Esophagus muscularis mucosa (tissue), 4 donors: ENCODE measurements at regions not wholly inside any gene's neighbourhood (a gene's known extent, or its start where the extent isn't known, plus 50 kb on each side); places are given as distances from the start of the nearest gene placed in this dataset.

Source experiments
- DNase-seq: peaks from one replicate; pipeline ENCODE4 v3.0.0-alpha.2; 2017; ENCODE audit errors: extremely low spot score
- H3K27ac ChIP-seq, 4 donors: fragments of 200-600 bp; sonication (generic); replicated peaks in 1 of 4; 1 replicate in 3 of 4; 2 replicates in 1 of 4; pipeline ENCODE4 v1.5.1; 2016 to 2019; ENCODE audit warnings: mild to moderate bottlenecking in 1 of 4
- H3K27me3 ChIP-seq, 4 donors: fragments of 200-600 bp; sonication (generic); one replicate each; pipeline versions ENCODE4 v1.5.1 to v1.6.0; 2016 to 2019
- H3K36me3 ChIP-seq, 4 donors: fragments of 200-600 bp; sonication (generic); one replicate each; pipeline ENCODE4 v1.5.1; 2016 to 2019
- H3K4me1 ChIP-seq, 4 donors: fragments of 200-600 bp; sonication (generic); one replicate each; pipeline ENCODE4 v1.5.1; 2016 to 2019
- H3K4me3 ChIP-seq, 4 donors: fragments of 200-600 bp; sonication (generic); 1 replicate in 2 of 4; 2 replicates in 2 of 4; pipeline ENCODE4 v1.5.1; 2016 to 2019; ENCODE audit warnings: mild to moderate bottlenecking in 4 of 4, moderate library complexity in 1 of 4
- H3K9me3 ChIP-seq, 4 donors: fragments of 200-600 bp; sonication (generic); 1 replicate in 3 of 4; 2 replicates in 1 of 4; pipeline ENCODE4 v1.5.1; 2016 to 2019
- EP300 ChIP-seq: sonication (generic); formaldehyde crosslinking; IDR thresholded peaks from one replicate; pipeline ENCODE4 v1.6.1; 2017; ENCODE audit warnings: antibody characterized with exemption
- POLR2A ChIP-seq: fragments of 450-650 bp; IDR thresholded peaks from one replicate; pipeline ENCODE4 v1.6.1; 2017; ENCODE audit warnings: antibody characterized with exemption, moderate library complexity, mild to moderate bottlenecking, low read depth
- POLR2AphosphoS5 ChIP-seq, 2 donors: sonication (generic); formaldehyde crosslinking; IDR thresholded peaks; one replicate each; pipeline ENCODE4 v1.6.1; 2017; ENCODE audit warnings: antibody characterized with exemption in 2 of 2
- WGBS: methylation state at CpG from one replicate; pipeline ENCODE4 v1.1.5; 2018; 5-methylcytosine and 5-hydroxymethylcytosine counted together
- intact Hi-C: fragments of 100-400 bp; cut with DNase I; formaldehyde crosslinking; loops from one replicate; pipeline ENCODE4 v1.15.1; 2023
- TF ChIP-seq, protein P1 (sequence below), 3 experiments: fragments of 200-600 bp in 2 of 3; fragments of 450-650 bp in 1 of 3; sonication (generic) in 2 of 3; IDR thresholded peaks; one replicate each; pipeline ENCODE4 v1.5.1; 2017 to 2019; ENCODE audit warnings: antibody characterized with exemption in 3 of 3, mild to moderate bottlenecking in 2 of 3, moderate library complexity in 1 of 3

DNA sequence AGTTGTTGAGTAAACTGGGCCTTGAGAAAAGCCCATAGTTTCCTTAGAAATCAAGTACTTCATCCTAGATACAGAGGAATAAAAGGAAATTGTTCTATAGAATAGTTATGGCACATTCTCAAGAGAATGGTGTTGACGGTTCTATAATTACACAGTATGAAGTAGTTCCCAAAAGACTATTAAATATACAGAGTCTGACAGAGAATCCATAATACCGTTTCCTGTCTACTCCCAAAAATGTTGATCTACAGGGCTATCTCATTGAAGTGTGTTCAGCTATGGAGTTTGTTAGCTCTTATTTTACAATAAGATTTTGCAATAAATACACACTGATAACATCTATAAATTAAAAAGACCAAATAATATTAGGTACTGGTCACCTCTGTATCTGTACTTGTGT is 799.7 kb downstream of the RPS29 start:
- no peaks in the 10 kb centered on the region for H3K4me1 ChIP-seq
- no peaks in the 10 kb centered on the region for H3K36me3 ChIP-seq
- no peaks in the 10 kb centered on the region for H3K9me3 ChIP-seq
- no peak for DNase-seq
- 70% methylated on average over 2 of the region's 2 CpGs for WGBS
- intact Hi-C loops = no loop called here
- no peak overlapping the region for H3K27ac ChIP-seq
- no peaks in the 10 kb centered on the region for H3K27me3 ChIP-seq
- TF ChIP-seq, protein P1, sequence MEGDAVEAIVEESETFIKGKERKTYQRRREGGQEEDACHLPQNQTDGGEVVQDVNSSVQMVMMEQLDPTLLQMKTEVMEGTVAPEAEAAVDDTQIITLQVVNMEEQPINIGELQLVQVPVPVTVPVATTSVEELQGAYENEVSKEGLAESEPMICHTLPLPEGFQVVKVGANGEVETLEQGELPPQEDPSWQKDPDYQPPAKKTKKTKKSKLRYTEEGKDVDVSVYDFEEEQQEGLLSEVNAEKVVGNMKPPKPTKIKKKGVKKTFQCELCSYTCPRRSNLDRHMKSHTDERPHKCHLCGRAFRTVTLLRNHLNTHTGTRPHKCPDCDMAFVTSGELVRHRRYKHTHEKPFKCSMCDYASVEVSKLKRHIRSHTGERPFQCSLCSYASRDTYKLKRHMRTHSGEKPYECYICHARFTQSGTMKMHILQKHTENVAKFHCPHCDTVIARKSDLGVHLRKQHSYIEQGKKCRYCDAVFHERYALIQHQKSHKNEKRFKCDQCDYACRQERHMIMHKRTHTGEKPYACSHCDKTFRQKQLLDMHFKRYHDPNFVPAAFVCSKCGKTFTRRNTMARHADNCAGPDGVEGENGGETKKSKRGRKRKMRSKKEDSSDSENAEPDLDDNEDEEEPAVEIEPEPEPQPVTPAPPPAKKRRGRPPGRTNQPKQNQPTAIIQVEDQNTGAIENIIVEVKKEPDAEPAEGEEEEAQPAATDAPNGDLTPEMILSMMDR (IDR thresholded peaks at IDR 0.05) = no peak
- TF ChIP-seq EP300 (no peak), POLR2AphosphoS5 (IDR thresholded peaks at IDR 0.05) (no peak), POLR2A (no peak)
- no peak overlapping the region for H3K4me3 ChIP-seq

DNA sequence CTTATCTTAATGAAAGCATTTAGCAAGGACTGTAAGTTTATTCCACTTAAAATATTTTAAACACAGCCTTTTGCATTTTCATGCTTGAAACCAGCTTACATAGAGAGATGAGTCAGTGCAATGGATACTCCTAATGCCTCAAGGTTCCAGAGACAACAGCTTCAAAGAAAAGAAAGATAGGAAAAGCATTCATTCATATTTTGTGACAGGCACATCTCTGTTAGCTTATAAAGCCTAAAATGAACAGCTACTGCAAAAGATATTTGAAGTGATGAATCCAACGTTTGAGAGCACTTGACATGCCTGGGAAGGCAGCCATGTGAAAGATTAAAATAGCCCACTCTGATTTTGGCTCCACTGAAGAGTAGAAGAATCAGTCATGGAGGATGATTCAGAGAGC is 814.5 kb downstream of the RPS29 start:
- Histone ChIP-seq H3K4me1 (peaks cover 0 to 10% (median 4%) of the 10 kb centered on the region in 4 donors), H3K4me3 (no peak overlapping the region), H3K27me3 (no peaks in the 10 kb centered on the region), H3K27ac (no peak overlapping the region), H3K36me3 (no peaks in the 10 kb centered on the region), H3K9me3 (peaks cover 0 to 13% (median 6%) of the 10 kb centered on the region in 4 donors)
- 15% methylated on average over 1 of the region's 1 CpG for WGBS
- no peak for DNase-seq
- TF ChIP-seq, protein P1 (IDR thresholded peaks at IDR 0.05) = no peak
- intact Hi-C loops = no loop called here

DNA sequence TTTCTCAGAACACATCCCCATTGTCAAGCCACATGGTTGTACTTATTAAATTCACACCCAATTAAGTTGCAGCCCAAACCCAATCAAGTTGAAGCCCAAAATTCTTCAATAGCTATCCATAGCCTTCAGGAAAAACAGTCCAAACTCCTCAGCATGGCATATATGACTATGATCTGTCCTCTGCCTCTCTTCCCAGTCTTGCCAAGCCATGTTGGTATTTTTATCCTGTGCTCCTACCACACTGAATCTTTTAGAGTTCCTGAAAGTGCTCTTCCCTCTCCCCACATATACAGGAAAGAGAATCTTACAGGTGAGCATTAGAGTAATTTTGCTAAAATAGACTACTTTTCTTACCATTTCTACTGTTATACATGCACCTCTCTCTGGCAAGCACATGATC is 834.9 kb downstream of the RPS29 start:
- intact Hi-C loops = no loop called here
- Histone ChIP-seq H3K4me3 (no peak overlapping the region), H3K36me3 (no peaks in the 10 kb centered on the region), H3K27me3 (no peaks in the 10 kb centered on the region), H3K9me3 (no peaks in the 10 kb centered on the region), H3K4me1 (peaks cover 0 to 7% (median 3%) of the 10 kb centered on the region in 4 donors), H3K27ac (no peak overlapping the region)
- DNase-seq = no peak
- TF ChIP-seq POLR2AphosphoS5 (IDR thresholded peaks at IDR 0.05) (no peak), EP300 (no peak), POLR2A (no peak)
- TF ChIP-seq, protein P1 (IDR thresholded peaks at IDR 0.05) = no peak

DNA sequence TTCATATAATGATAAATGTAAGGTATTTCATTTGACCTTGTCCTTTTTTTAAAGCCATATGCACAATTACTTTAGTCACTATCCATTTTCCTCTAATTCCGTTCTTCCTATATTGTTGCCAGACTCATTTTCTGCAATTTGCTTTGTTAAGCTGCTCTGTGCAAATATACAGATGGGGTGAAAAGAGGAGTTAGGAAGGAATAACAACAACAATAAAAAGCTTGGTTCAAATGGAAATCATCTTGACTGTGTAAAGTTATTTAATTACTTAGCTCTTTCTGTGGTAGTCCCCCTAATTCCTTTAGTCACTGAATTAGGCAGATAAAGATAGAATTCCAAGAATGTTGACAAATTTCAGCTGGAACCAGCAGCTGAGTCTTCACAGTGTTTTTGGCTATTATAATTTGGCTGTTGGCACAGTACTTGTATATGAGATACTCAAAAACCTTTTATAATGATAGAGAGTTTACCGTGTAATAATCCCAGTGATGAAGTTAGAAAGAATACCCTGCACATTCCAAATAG is 838.0 kb downstream of the RPS29 start:
- Histone ChIP-seq H3K27ac (no peak overlapping the region), H3K4me3 (no peak overlapping the region), H3K4me1 (peaks cover 0 to 7% (median 3%) of the 10 kb centered on the region in 4 donors), H3K36me3 (no peaks in the 10 kb centered on the region), H3K27me3 (no peaks in the 10 kb centered on the region), H3K9me3 (no peaks in the 10 kb centered on the region)
- WGBS = 39% methylated on average over 2 of the region's 2 CpGs
- TF ChIP-seq, protein P1 (IDR thresholded peaks at IDR 0.05) = no peak
- no peak for TF ChIP-seq POLR2A
- no peak for TF ChIP-seq EP300
- TF ChIP-seq POLR2AphosphoS5 (IDR thresholded peaks at IDR 0.05) = no peak
- intact Hi-C loops = no loop called here
- DNase-seq = no peak

DNA sequence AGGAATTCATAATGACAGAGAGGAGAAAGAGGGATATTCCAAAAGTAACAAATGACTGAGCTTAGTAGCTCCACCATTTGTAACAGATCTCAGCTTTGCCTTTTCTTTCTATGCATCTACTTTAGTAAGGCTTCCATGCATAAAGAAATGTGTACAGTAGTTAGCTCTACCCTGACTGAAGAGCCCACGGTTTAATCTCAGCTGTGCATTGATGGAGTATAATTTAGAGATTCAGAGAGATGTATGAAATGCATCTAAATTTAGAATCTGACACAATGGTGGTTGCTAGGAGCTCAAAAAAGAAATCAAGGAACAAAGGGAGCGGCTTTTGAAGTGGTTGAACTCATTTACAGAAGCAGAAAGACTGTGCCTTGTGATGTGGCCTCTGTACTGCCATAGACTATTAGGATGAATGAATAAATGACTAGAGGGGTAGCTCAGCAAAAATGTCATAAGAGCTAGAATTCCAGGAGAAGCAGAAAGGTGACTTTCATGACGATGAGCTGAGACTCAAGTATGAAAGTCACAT is 838.6 kb downstream of the RPS29 start:
- intact Hi-C loops = no loop called here
- Histone ChIP-seq H3K4me1 (peaks cover 0 to 7% (median 3%) of the 10 kb centered on the region in 4 donors), H3K36me3 (no peaks in the 10 kb centered on the region), H3K9me3 (no peaks in the 10 kb centered on the region), H3K27ac (no peak overlapping the region), H3K27me3 (no peaks in the 10 kb centered on the region), H3K4me3 (no peak overlapping the region)
- no peak for DNase-seq
- WGBS = 54% methylated on average over 3 of the region's 3 CpGs
- TF ChIP-seq POLR2A (no peak), POLR2AphosphoS5 (IDR thresholded peaks at IDR 0.05) (no peak), EP300 (no peak)
- TF ChIP-seq, protein P1 (IDR thresholded peaks at IDR 0.05) = no peak
